HCT116 (cell line): ENCODE measurements at regions not wholly inside any gene's neighbourhood (a gene's known extent, or its start where the extent isn't known, plus 50 kb on each side); places are given as distances from the start of the nearest gene placed in this dataset.

ENCODE experiments used
- ATAC-seq: fragments of 200-7000 bp; cut with Tn5 transposase; 2 replicates; pipeline ENCODE4 v1.9.1; 2020; ENCODE audit warnings: mild to moderate bottlenecking, moderate library complexity
- BruUV-seq: library from RNA; stranded (reverse); fragments of 400-500 nt; replicated peaks from 2 replicates; lab custom pipeline; 2021; lab: Mats Ljungman, UMichigan
- CTCF ChIA-PET: fragments of 300-600 bp; sonication (Branson Sonifier 250); formaldehyde crosslinking; loops from one replicate; lab custom pipeline; 2021; ENCODE audit warnings: antibody characterized with exemption; lab: Charles Lee
- POLR2A ChIA-PET: fragments of 300-600, 350-600 bp; sonication (Branson Sonifier 250); formaldehyde crosslinking; loops from one replicate; lab custom pipeline; 2021; ENCODE audit warnings: antibody characterized with exemption; lab: Charles Lee
- RAD21 ChIA-PET, 2 experiments: fragments of 300-600 bp; sonication (Branson Sonifier 250); formaldehyde crosslinking; loops; one replicate each; lab custom pipeline; 2023; ENCODE audit warnings: low total read pairs in 2 of 2; ENCODE audit not compliant: uncharacterized antibody in 2 of 2, unreplicated experiment in 2 of 2, low non-redundant PET in 1 of 2; lab: Charles Lee
- DNase-seq: peaks from one replicate; pipeline ENCODE4 v3.0.0-alpha.2; 2010; ENCODE audit warnings: low read depth, low spot score
- H2AFZ ChIP-seq: fragments of 200-600 bp; shearing (Covaris generic), sonication (generic); 2 replicates; pipeline ENCODE4 v1.6.1; 2017; ENCODE audit warnings: low read depth, mixed run types, mixed read lengths, antibody characterized with exemption, low read length; ENCODE audit not compliant: poor library complexity, severe bottlenecking
- H3K27ac ChIP-seq: 2 replicates; pipeline ENCODE4 v1.5.1; 2012; ENCODE audit warnings: low read depth, low read length
- H3K27me3 ChIP-seq: fragments of 200-600 bp; sonication (generic); 2 replicates; pipeline ENCODE4 v1.6.1; 2016; ENCODE audit warnings: mixed run types, low read length, mixed read lengths; ENCODE audit not compliant: insufficient read depth
- H3K36me3 ChIP-seq, 2 experiments: fragments of 200-500 bp in 1 of 2; fragments of 200-600 bp in 1 of 2; sonication (Bioruptor generic) in 1 of 2; sonication (generic) in 1 of 2; 2 replicates each; pipeline versions ENCODE4 v1.5.1 to v1.6.1; 2014 to 2016; ENCODE audit warnings: low read length in 2 of 2, inconsistent platforms in 1 of 2, mixed read lengths in 1 of 2, mixed run types in 1 of 2; ENCODE audit not compliant: insufficient read depth in 2 of 2, control insufficient read depth in 1 of 2
- H3K4me1 ChIP-seq, 2 experiments: fragments of 200-600 bp in 1 of 2; sonication (generic) in 1 of 2; 2 replicates each; pipeline versions ENCODE4 v1.5.1 to v1.6.1; 2012 to 2017; ENCODE audit warnings: low read length in 2 of 2, inconsistent platforms in 1 of 2, mild to moderate bottlenecking in 1 of 2, mixed read lengths in 1 of 2, mixed run types in 1 of 2, moderate library complexity in 1 of 2; ENCODE audit not compliant: insufficient read depth in 2 of 2, control insufficient read depth in 1 of 2
- H3K4me2 ChIP-seq: fragments of 200-600 bp; sonication (generic); 2 replicates; pipeline ENCODE4 v1.6.1; 2017; ENCODE audit warnings: mixed run types, low read length, mixed read lengths
- H3K4me3 ChIP-seq, 2 experiments: fragments of 200-600 bp in 1 of 2; sonication (generic) in 1 of 2; replicated peaks in 1 of 2; 2 replicates each; pipeline ENCODE4 v1.5.1; 2011 to 2016; ENCODE audit warnings: low read length in 2 of 2, control low read depth in 1 of 2, low read depth in 1 of 2, mild to moderate bottlenecking in 1 of 2, mixed read lengths in 1 of 2, mixed run types in 1 of 2
- H3K79me2 ChIP-seq: fragments of 200-600 bp; sonication (generic); 2 replicates; pipeline ENCODE4 v1.6.1; 2017; ENCODE audit warnings: mild to moderate bottlenecking, mixed run types, low read length, moderate library complexity, mixed read lengths; ENCODE audit not compliant: insufficient read depth
- H3K9ac ChIP-seq: fragments of 200-600 bp; sonication (generic); 2 replicates; pipeline ENCODE4 v1.6.1; 2016; ENCODE audit warnings: low read length, mixed read lengths
- H3K9me2 ChIP-seq: fragments of 200-600 bp; sonication (generic), shearing (Covaris generic); 2 replicates; pipeline ENCODE4 v1.6.1; 2017; ENCODE audit warnings: mixed run types, mild to moderate bottlenecking, moderate library complexity; ENCODE audit not compliant: insufficient read depth
- H3K9me3 ChIP-seq, 2 experiments: fragments of 200-500 bp in 1 of 2; fragments of 200-600 bp in 1 of 2; sonication (Bioruptor generic) in 1 of 2; sonication (generic) in 1 of 2; 2 replicates each; pipeline ENCODE4 v1.6.1; 2014 to 2017; ENCODE audit warnings: low read length in 2 of 2, mixed read lengths in 2 of 2, inconsistent platforms in 1 of 2, low read depth in 1 of 2, mild to moderate bottlenecking in 1 of 2, mixed run types in 1 of 2, moderate library complexity in 1 of 2; ENCODE audit not compliant: control insufficient read depth in 1 of 2, insufficient read depth in 1 of 2
- H4K20me1 ChIP-seq: fragments of 200-600 bp; sonication (generic), shearing (Covaris generic); 2 replicates; pipeline ENCODE4 v1.6.1; 2017; ENCODE audit warnings: mixed run types, mild to moderate bottlenecking, moderate library complexity; ENCODE audit not compliant: insufficient read depth
- ATF3 ChIP-seq: IDR thresholded peaks from 2 replicates; pipeline ENCODE4 v1.6.1; 2012
- CBX3 ChIP-seq: IDR thresholded peaks from 2 replicates; pipeline ENCODE4 v1.6.1; 2012; ENCODE audit warnings: low read depth
- CTCF ChIP-seq, 3 experiments: fragments of 200-600 bp in 1 of 3; sonication (generic) in 1 of 3; IDR thresholded peaks in 2 of 3; conservative IDR thresholded peaks in 1 of 3; 2 replicates each; pipeline ENCODE4 v1.5.1; 2012 to 2017; ENCODE audit warnings: low read depth in 2 of 3, low read length in 2 of 3, antibody characterized with exemption in 1 of 3, borderline replicate concordance in 1 of 3, control low read depth in 1 of 3, mild to moderate bottlenecking in 1 of 3, mixed read lengths in 1 of 3, mixed run types in 1 of 3, moderate library complexity in 1 of 3; ENCODE audit not compliant: insufficient read depth in 1 of 3
- EGR1 ChIP-seq: IDR thresholded peaks from 2 replicates; pipeline ENCODE4 v1.6.1; 2012; ENCODE audit warnings: low read depth
- ELF1 ChIP-seq: IDR thresholded peaks from 2 replicates; pipeline ENCODE4 v1.6.1; 2012; ENCODE audit warnings: low read depth, borderline replicate concordance
- EZH2 ChIP-seq: fragments of 200-600 bp; sonication (generic); IDR thresholded peaks from 2 replicates; pipeline ENCODE4 v1.6.1; 2017; ENCODE audit warnings: antibody characterized with exemption, mixed run types
- FOSL1 ChIP-seq: IDR thresholded peaks from 2 replicates; pipeline ENCODE4 v1.6.1; 2012; ENCODE audit warnings: low read depth
- JUND ChIP-seq: IDR thresholded peaks from 2 replicates; pipeline ENCODE4 v1.6.1; 2012
- POLR2A ChIP-seq: IDR thresholded peaks from 2 replicates; pipeline ENCODE4 v1.7.0; 2011; ENCODE audit warnings: borderline replicate concordance; ENCODE audit not compliant: insufficient read depth, insufficient read length; ENCODE audit errors: extremely low read depth
- POLR2AphosphoS5 ChIP-seq: IDR thresholded peaks from 2 replicates; pipeline ENCODE4 v1.6.1; 2011; ENCODE audit warnings: mild to moderate bottlenecking, low read depth, low read length, moderate library complexity
- RAD21 ChIP-seq: IDR thresholded peaks from 2 replicates; pipeline ENCODE4 v1.6.1; 2012; ENCODE audit warnings: low read depth, mild to moderate bottlenecking
- REST ChIP-seq: IDR thresholded peaks from 2 replicates; pipeline ENCODE4 v1.6.1; 2012; ENCODE audit warnings: low read depth
- SIN3A ChIP-seq: IDR thresholded peaks from 2 replicates; pipeline ENCODE4 v1.6.1; 2012; ENCODE audit warnings: low read depth
- SP1 ChIP-seq: IDR thresholded peaks from 2 replicates; pipeline ENCODE4 v1.6.1; 2012; ENCODE audit warnings: low read depth
- SRF ChIP-seq: IDR thresholded peaks from 2 replicates; pipeline ENCODE4 v1.6.1; 2012; ENCODE audit warnings: low read depth
- TCF7L2 ChIP-seq: IDR thresholded peaks from 2 replicates; pipeline ENCODE4 v1.7.0; 2011; ENCODE audit warnings: borderline replicate concordance, inconsistent platforms; ENCODE audit not compliant: insufficient read depth, insufficient read length; ENCODE audit errors: extremely low read depth
- ZBTB33 ChIP-seq: IDR thresholded peaks from 2 replicates; pipeline ENCODE4 v1.6.1; 2011; ENCODE audit warnings: mild to moderate bottlenecking, low read length, moderate library complexity; ENCODE audit not compliant: insufficient replicate concordance; ENCODE audit errors: extremely low read depth
- ZFX ChIP-seq: fragments of 450-650 bp; IDR thresholded peaks from 2 replicates; pipeline ENCODE4 v1.6.1; 2017
- ZNF274 ChIP-seq: fragments of 200-500 bp; sonication (Bioruptor generic); IDR thresholded peaks from 2 replicates; pipeline ENCODE4 v1.6.1; 2014; ENCODE audit warnings: mild to moderate bottlenecking, low read depth, low read length, inconsistent platforms
- intact Hi-C: fragments of 100-400 bp; cut with micrococcal nuclease; formaldehyde crosslinking; loops from 2 replicates; pipeline ENCODE4 v1.10.0; 2022

GRCh38 chr12:78316136-78316535 lies 485.4 kb downstream of the NAV3 start:
- CTCF ChIA-PET = no interaction called here
- Histone ChIP-seq H3K9ac (no peak overlapping the region), H3K27ac (no peak overlapping the region), H3K4me2 (no peak overlapping the region)
- TF ChIP-seq FOSL1 (no peak), CTCF (IDR thresholded peaks at IDR 0.05 in 2 of 3, conservative IDR thresholded peaks at IDR 0.05 in 1 of 3; ENCODE audit: borderline replicate concordance in 1 of 3, insufficient read depth in 1 of 3, low read depth in 2 of 3, low read length in 2 of 3) (no peak), JUND (no peak), EZH2 (no peak), ELF1 (no peak), SRF (no peak), ATF3 (no peak), POLR2A (no peak), ZFX (no peak), POLR2AphosphoS5 (no peak), ZNF274 (no peak), EGR1 (no peak), SIN3A (no peak), REST (no peak), ZBTB33 (no peak), CBX3 (no peak), RAD21 (no peak), TCF7L2 (no peak), SP1 (no peak)
- TF ChIP-seq, all 23 proteins: peak for 0
- RAD21 ChIA-PET = no interaction called here
- BruUV-seq = no TSS peak
- Histone ChIP-seq H4K20me1 (no peaks in the 10 kb centered on the region), H3K9me2 (no peaks in the 10 kb centered on the region), H3K4me1 (no peaks in the 10 kb centered on the region), H3K36me3 (no peaks in the 10 kb centered on the region), H3K4me3 (no peak overlapping the region), H3K79me2 (no peaks in the 10 kb centered on the region), H3K9me3 (no peaks in the 10 kb centered on the region), H2AFZ (no peak overlapping the region), H3K27me3 (no peaks in the 10 kb centered on the region)
- POLR2A ChIA-PET = no interaction called here
- DNase-seq (no peak), ATAC-seq (no peak)
- intact Hi-C loops = no loop called here
